Liver (tissue), 3 donors: ENCODE measurements at regions not wholly inside any gene's neighbourhood (a gene's known extent, or its start where the extent isn't known, plus 50 kb on each side); places are given as distances from the start of the nearest gene placed in this dataset.

Experiments used
- EGR1 ChIP-seq, 2 donors: IDR thresholded peaks; 2 replicates each; pipeline ENCODE4 v1.6.1; 2016 to 2018; ENCODE audit warnings: antibody characterized with exemption in 2 of 2, low read depth in 2 of 2
- FOXA1 ChIP-seq: IDR thresholded peaks from 2 replicates; pipeline ENCODE4 v1.6.1; 2016; ENCODE audit warnings: antibody characterized with exemption
- JUND ChIP-seq, 2 donors: IDR thresholded peaks; 2 replicates each; pipeline ENCODE4 v1.6.1; 2016; ENCODE audit warnings: antibody characterized with exemption in 2 of 2
- MAX ChIP-seq: IDR thresholded peaks from 2 replicates; pipeline ENCODE4 v1.6.1; 2016; ENCODE audit warnings: antibody characterized with exemption
- NR2F2 ChIP-seq: IDR thresholded peaks from 2 replicates; pipeline ENCODE4 v1.6.1; 2016; ENCODE audit warnings: antibody characterized with exemption
- RAD21 ChIP-seq, 2 donors: IDR thresholded peaks; 2 replicates each; pipeline ENCODE4 v1.6.1; 2016; ENCODE audit warnings: antibody characterized with exemption in 2 of 2, mild to moderate bottlenecking in 2 of 2
- REST ChIP-seq: IDR thresholded peaks from 2 replicates; pipeline ENCODE4 v1.6.1; 2016; ENCODE audit warnings: antibody characterized with exemption, mild to moderate bottlenecking
- TAF1 ChIP-seq: conservative IDR thresholded peaks from 2 replicates; pipeline ENCODE4 v1.6.1; 2016; ENCODE audit warnings: antibody characterized with exemption, mild to moderate bottlenecking
- YY1 ChIP-seq: IDR thresholded peaks from 2 replicates; pipeline ENCODE4 v1.6.1; 2016; ENCODE audit warnings: antibody characterized with exemption, mild to moderate bottlenecking
- TF ChIP-seq, protein P1 (sequence below): fragments of 150-350 bp; IDR thresholded peaks from 2 replicates; pipeline ENCODE4 v1.5.1; 2017; ENCODE audit warnings: improper control_type of control experiment, low read depth, low read length; ENCODE audit not compliant: missing input control
- TF ChIP-seq, protein P2 (sequence below): IDR thresholded peaks from 2 replicates; pipeline ENCODE4 v1.6.1; 2016; ENCODE audit warnings: antibody characterized with exemption
- donor health status: healthy.
- donor health status: healthy.

DNA sequence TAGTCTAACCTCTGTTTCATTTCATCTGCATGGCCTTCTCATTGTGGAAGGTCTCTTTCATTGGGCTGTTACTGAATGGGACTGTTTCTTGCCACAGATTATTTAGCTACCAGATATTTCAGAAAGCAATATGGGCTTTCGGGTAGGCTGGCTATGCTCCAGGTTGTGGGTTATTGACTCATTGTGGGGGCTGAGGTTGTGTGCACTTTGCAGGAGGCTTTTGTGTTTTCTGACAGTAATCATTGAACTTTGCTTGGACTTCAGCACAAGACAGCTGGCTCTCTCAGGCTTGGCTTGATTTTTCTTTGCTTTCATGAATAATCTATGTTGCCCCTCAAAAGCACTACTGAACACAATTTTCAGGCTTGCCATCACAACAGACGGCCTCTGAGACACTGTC, 771.1 kb upstream of the TSPY4 start:
- TF ChIP-seq JUND (IDR thresholded peaks at IDR 0.05): no peak
- TF ChIP-seq, protein P1, sequence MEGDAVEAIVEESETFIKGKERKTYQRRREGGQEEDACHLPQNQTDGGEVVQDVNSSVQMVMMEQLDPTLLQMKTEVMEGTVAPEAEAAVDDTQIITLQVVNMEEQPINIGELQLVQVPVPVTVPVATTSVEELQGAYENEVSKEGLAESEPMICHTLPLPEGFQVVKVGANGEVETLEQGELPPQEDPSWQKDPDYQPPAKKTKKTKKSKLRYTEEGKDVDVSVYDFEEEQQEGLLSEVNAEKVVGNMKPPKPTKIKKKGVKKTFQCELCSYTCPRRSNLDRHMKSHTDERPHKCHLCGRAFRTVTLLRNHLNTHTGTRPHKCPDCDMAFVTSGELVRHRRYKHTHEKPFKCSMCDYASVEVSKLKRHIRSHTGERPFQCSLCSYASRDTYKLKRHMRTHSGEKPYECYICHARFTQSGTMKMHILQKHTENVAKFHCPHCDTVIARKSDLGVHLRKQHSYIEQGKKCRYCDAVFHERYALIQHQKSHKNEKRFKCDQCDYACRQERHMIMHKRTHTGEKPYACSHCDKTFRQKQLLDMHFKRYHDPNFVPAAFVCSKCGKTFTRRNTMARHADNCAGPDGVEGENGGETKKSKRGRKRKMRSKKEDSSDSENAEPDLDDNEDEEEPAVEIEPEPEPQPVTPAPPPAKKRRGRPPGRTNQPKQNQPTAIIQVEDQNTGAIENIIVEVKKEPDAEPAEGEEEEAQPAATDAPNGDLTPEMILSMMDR: no peak
- no peak for TF ChIP-seq TAF1
- TF ChIP-seq YY1: no peak
- TF ChIP-seq MAX: no peak
- TF ChIP-seq EGR1 (IDR thresholded peaks at IDR 0.05; ENCODE audit: low read depth in 2 of 2): no peak
- no peak for TF ChIP-seq RAD21 (IDR thresholded peaks at IDR 0.05)
- TF ChIP-seq, protein P2, sequence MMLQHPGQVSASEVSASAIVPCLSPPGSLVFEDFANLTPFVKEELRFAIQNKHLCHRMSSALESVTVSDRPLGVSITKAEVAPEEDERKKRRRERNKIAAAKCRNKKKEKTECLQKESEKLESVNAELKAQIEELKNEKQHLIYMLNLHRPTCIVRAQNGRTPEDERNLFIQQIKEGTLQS: no peak
- no peak for TF ChIP-seq REST
- TF ChIP-seq NR2F2: no peak
- no peak for TF ChIP-seq FOXA1
